SK-N-SH (cell line): ENCODE measurements at regions not wholly inside any gene's neighbourhood (a gene's known extent, or its start where the extent isn't known, plus 50 kb on each side); places are given as distances from the start of the nearest gene placed in this dataset.

Experiments
- CTCF ChIA-PET: fragments of 300-600, 350-600 bp; formaldehyde crosslinking; extraction: SDS; loops from one replicate; lab custom pipeline; 2021; lab: Yijun Ruan, JAX
- POLR2A ChIA-PET: fragments of 350-600 bp; sonication (Branson Sonifier 250); formaldehyde crosslinking; extraction: SDS; loops from one replicate; lab custom pipeline; 2020; ENCODE audit warnings: antibody characterized with exemption, inconsistent platforms; lab: Yijun Ruan, JAX
- DNase-seq: peaks from one replicate; pipeline ENCODE4 v3.0.0; 2012
- H2AFZ ChIP-seq: fragments of 200-600 bp; sonication (generic); 2 replicates; pipeline ENCODE4 v1.8.1; 2016; ENCODE audit warnings: antibody characterized with exemption, mild to moderate bottlenecking, low read depth
- H3F3A ChIP-seq: fragments of 200-600 bp; sonication (generic); replicated peaks from 2 replicates; pipeline ENCODE3; 2016; ENCODE audit warnings: antibody characterized with exemption, mild to moderate bottlenecking; ENCODE audit not compliant: insufficient read depth
- H3K27ac ChIP-seq, 2 experiments: fragments of 200-500 bp in 1 of 2; fragments of 200-600 bp in 1 of 2; sonication (Bioruptor generic) in 1 of 2; sonication (generic), shearing (Covaris generic) in 1 of 2; 2 replicates each; pipeline versions ENCODE4 v1.5.1 to v1.6.1; 2014 to 2016; ENCODE audit warnings: low read depth in 2 of 2, inconsistent platforms in 1 of 2, low read length in 1 of 2, mild to moderate bottlenecking in 1 of 2, mixed read lengths in 1 of 2
- H3K27me3 ChIP-seq: fragments of 200-600 bp; sonication (generic), shearing (Covaris generic); 2 replicates; pipeline ENCODE4 v1.6.1; 2016; ENCODE audit warnings: mixed run types; ENCODE audit not compliant: insufficient read depth
- H3K36me3 ChIP-seq, 2 experiments: fragments of 200-500 bp in 1 of 2; fragments of 200-600 bp in 1 of 2; sonication (Bioruptor generic) in 1 of 2; sonication (generic) in 1 of 2; replicated peaks in 1 of 2; 2 replicates each; pipeline versions ENCODE3 to v1.5.1; 2014 to 2016; ENCODE audit warnings: low read length in 1 of 2, mild to moderate bottlenecking in 1 of 2; ENCODE audit not compliant: insufficient read depth in 2 of 2, control insufficient read depth in 1 of 2
- H3K4me1 ChIP-seq, 2 experiments: fragments of 200-500 bp in 1 of 2; fragments of 200-600 bp in 1 of 2; sonication (Bioruptor generic) in 1 of 2; sonication (generic), shearing (Covaris generic) in 1 of 2; 2 replicates each; pipeline versions ENCODE4 v1.5.1 to v1.6.1; 2014 to 2016; ENCODE audit warnings: low read depth in 1 of 2, low read length in 1 of 2, mixed run types in 1 of 2; ENCODE audit not compliant: insufficient read depth in 2 of 2, control insufficient read depth in 1 of 2
- H3K4me2 ChIP-seq: fragments of 200-600 bp; sonication (generic), shearing (Covaris generic); 2 replicates; pipeline ENCODE4 v1.6.1; 2017; ENCODE audit warnings: mixed run types
- H3K4me3 ChIP-seq, 2 experiments: fragments of 200-500 bp in 1 of 2; fragments of 200-600 bp in 1 of 2; sonication (Bioruptor generic) in 1 of 2; sonication (generic), shearing (Covaris generic) in 1 of 2; 2 replicates each; pipeline versions ENCODE4 v1.5.1 to v1.8.1; 2014 to 2016; ENCODE audit warnings: low read depth in 2 of 2, inconsistent platforms in 1 of 2, low read length in 1 of 2, mild to moderate bottlenecking in 1 of 2, mixed read lengths in 1 of 2, moderate library complexity in 1 of 2
- H3K79me2 ChIP-seq: fragments of 200-600 bp; sonication (generic); 2 replicates; pipeline ENCODE4 v1.8.1; 2017; ENCODE audit warnings: mild to moderate bottlenecking; ENCODE audit not compliant: insufficient read depth
- H3K9ac ChIP-seq: fragments of 200-600 bp; sonication (generic); 2 replicates; pipeline ENCODE4 v1.6.1; 2017; ENCODE audit warnings: mixed run types
- H3K9me2 ChIP-seq: fragments of 200-600 bp; sonication (generic); 2 replicates; pipeline ENCODE4 v1.6.1; 2017; ENCODE audit warnings: mixed run types
- H3K9me3 ChIP-seq: fragments of 200-600 bp; sonication (generic); 2 replicates; pipeline ENCODE4 v1.6.1; 2017; ENCODE audit warnings: mixed run types, mild to moderate bottlenecking, moderate library complexity
- H4K20me1 ChIP-seq: fragments of 200-600 bp; sonication (generic); 2 replicates; pipeline ENCODE4 v1.6.1; 2017; ENCODE audit warnings: mild to moderate bottlenecking, mixed run types; ENCODE audit not compliant: insufficient read depth
- CHD2 ChIP-seq: fragments of 150-350 bp; IDR thresholded peaks from 2 replicates; pipeline ENCODE4 v1.6.1; 2018; ENCODE audit warnings: low read length; ENCODE audit not compliant: partially characterized antibody
- ELF1 ChIP-seq: IDR thresholded peaks from 2 replicates; pipeline ENCODE4 v1.4.0; 2012
- EP300 ChIP-seq, 2 experiments: IDR thresholded peaks; 2 replicates each; pipeline versions ENCODE4 v1.4.0 to v1.6.1; 2012; ENCODE audit warnings: borderline replicate concordance in 1 of 2, low read depth in 1 of 2, low read length in 1 of 2
- GATA2 ChIP-seq: sonication (generic); formaldehyde crosslinking; IDR thresholded peaks from 2 replicates; pipeline ENCODE4 v1.5.0; 2020; ENCODE audit warnings: mild to moderate bottlenecking, missing genetic modification reagents
- NFIC ChIP-seq: IDR thresholded peaks from 2 replicates; pipeline ENCODE4 v1.4.0; 2012; ENCODE audit warnings: borderline replicate concordance
- NRF1 ChIP-seq: IDR thresholded peaks from 2 replicates; pipeline ENCODE4 v1.6.1; 2012; ENCODE audit warnings: low read depth, mild to moderate bottlenecking, low read length
- RAD21 ChIP-seq: IDR thresholded peaks from 2 replicates; pipeline ENCODE4 v1.6.1; 2012; ENCODE audit warnings: mild to moderate bottlenecking, low read length
- RCOR1 ChIP-seq: fragments of 150-350 bp; IDR thresholded peaks from 2 replicates; pipeline ENCODE4 v1.6.1; 2017; ENCODE audit warnings: antibody characterized with exemption, low read length
- SIN3A ChIP-seq: IDR thresholded peaks from 2 replicates; pipeline ENCODE4 v1.6.1; 2012; ENCODE audit warnings: low read depth, mild to moderate bottlenecking, low read length, moderate library complexity, borderline replicate concordance
- TCF12 ChIP-seq: IDR thresholded peaks from 2 replicates; pipeline ENCODE4 v1.4.0; 2012
- TEAD4 ChIP-seq: IDR thresholded peaks from 2 replicates; pipeline ENCODE4 v1.4.0; 2012; ENCODE audit warnings: mild to moderate bottlenecking, borderline replicate concordance; ENCODE audit not compliant: insufficient read depth
- WGBS: methylation state at CpG from one replicate; pipeline ENCODE4 v1.1.6; 2017; ENCODE audit warnings: low lambda C conversion rate; 5-methylcytosine and 5-hydroxymethylcytosine counted together
- TF ChIP-seq, protein P1 (sequence below): IDR thresholded peaks from 2 replicates; pipeline ENCODE4 v1.4.0; 2012; ENCODE audit warnings: low read depth
- TF ChIP-seq, protein P2 (sequence below): fragments of 150-350 bp; IDR thresholded peaks from 2 replicates; pipeline ENCODE4 v1.6.1; 2017; ENCODE audit warnings: antibody characterized with exemption, low read length, low read depth, borderline replicate concordance
- TF ChIP-seq, protein P3 (sequence below): IDR thresholded peaks from 2 replicates; pipeline ENCODE4 v1.4.0; 2012; ENCODE audit warnings: low read depth, borderline replicate concordance
- TF ChIP-seq, protein P4 (sequence below): fragments of 200-600 bp; sonication (generic); IDR thresholded peaks from 2 replicates; pipeline ENCODE4 v1.6.1; 2017; ENCODE audit warnings: antibody characterized with exemption, mild to moderate bottlenecking, moderate library complexity
- TF ChIP-seq, protein P5 (sequence below): fragments of 150-350 bp; IDR thresholded peaks from 2 replicates; pipeline ENCODE4 v1.6.1; 2016; ENCODE audit warnings: mild to moderate bottlenecking, low read depth, low read length

GRCh38 chr1:229058729-229059128 lies 212.2 kb upstream of the RAB4A start (continued):
- TF ChIP-seq, protein P1, sequence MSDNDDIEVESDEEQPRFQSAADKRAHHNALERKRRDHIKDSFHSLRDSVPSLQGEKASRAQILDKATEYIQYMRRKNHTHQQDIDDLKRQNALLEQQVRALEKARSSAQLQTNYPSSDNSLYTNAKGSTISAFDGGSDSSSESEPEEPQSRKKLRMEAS = no peak
- TF ChIP-seq, protein P2, sequence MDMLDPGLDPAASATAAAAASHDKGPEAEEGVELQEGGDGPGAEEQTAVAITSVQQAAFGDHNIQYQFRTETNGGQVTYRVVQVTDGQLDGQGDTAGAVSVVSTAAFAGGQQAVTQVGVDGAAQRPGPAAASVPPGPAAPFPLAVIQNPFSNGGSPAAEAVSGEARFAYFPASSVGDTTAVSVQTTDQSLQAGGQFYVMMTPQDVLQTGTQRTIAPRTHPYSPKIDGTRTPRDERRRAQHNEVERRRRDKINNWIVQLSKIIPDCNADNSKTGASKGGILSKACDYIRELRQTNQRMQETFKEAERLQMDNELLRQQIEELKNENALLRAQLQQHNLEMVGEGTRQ = no peak
- TF ChIP-seq CHD2 = peak; percentile 12

DNA sequence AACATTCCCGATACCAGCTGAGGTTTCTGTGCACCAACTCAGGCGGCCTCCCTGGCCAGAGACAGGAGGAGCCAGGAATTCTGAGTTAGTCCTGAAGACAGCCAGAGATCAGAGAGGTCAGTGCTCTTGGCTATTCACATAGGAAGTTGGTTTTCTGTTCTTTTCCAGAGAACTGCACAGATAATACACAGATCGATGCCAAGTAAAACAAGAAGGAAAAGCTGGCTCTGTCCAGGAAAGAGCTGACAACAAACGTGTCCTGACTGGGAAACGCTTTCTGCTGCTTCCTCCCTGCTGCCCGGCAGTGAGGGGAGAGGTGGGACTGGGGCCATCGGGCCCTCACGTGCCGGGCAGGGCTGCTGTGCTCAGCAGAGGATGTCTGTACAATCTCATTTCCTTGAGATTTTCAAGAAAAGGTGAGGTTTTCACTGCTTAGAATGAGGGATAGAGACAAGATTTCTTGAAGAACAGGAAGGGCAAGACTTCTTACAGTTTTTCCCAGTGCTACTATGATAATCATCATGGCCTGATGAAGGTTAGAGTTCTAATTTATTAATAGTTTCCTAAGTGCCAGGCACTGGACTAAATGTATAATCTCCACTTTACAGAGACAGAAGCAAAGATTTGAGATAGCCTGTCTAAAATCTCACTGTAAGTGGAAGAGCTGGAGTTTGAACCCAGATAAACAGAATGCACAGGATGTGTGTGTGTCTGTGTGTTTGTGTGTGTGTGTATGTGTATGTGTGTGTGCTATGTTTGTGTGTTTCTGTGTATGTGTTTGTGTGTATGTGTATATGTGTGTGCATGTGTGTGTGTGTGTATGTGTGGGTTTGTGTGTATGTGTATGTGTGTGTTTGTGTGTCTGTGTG lies 211.0 kb upstream of the RAB4A start:
- CTCF ChIA-PET = interaction anchor here (1.8 kb wide), 1 partner anchor 168 kb away, joined by 5 read pairs; no protein-coding TSS in a partner anchor
- TF ChIP-seq RCOR1 = peak; percentile 61; the same call in 1 of the 2 replicates
- peak; percentile 32; the same call in 1 of the 2 replicates for TF ChIP-seq NFIC
- 0 out of 2 replicates have a peak, but pooled peaks have one; percentile 4 for TF ChIP-seq TCF12
- TF ChIP-seq TEAD4 = no peak
- TF ChIP-seq GATA2 = peak; percentile 91
- 0 out of 4 replicates have a peak, but pooled peaks of 1 of the 2 experiments have one; percentile 26 for TF ChIP-seq EP300 (IDR thresholded peaks at IDR 0.05; ENCODE audit: borderline replicate concordance in 1 of 2, low read depth in 1 of 2, low read length in 1 of 2)
- 40% methylated on average over 9 of the region's 9 CpGs for WGBS
- Histone ChIP-seq H3K27me3 (no peaks in the 10 kb centered on the region; the same call in 1 of the 2 replicates), H3K27ac (peak overlapping the region in 1 of 2 experiments; percentile 71; a peak in 2 of 4 replicates), H3K9me2 (no peaks in the 10 kb centered on the region), H3K9ac (no peak overlapping the region), H3K4me1 (peaks cover 10 to 42% of the 10 kb centered on the region in 2 experiments; a peak in 3 of 4 replicates), H4K20me1 (no peaks in the 10 kb centered on the region), H3K79me2 (no peaks in the 10 kb centered on the region), H3K36me3 (no peaks in the 10 kb centered on the region), H2AFZ (no peak overlapping the region), H3K4me2 (peak overlapping the region; percentile 32; the same call in 1 of the 2 replicates), H3K9me3 (no peaks in the 10 kb centered on the region), H3K4me3 (no peak overlapping the region), H3F3A (no peaks in the 10 kb centered on the region)
- POLR2A ChIA-PET = no interaction called here
- DNase-seq = peak; percentile 61

- Histone ChIP-seq H3K9ac (no peak overlapping the region), H3K27me3 (no peaks in the 10 kb centered on the region), H3K9me2 (no peaks in the 10 kb centered on the region), H4K20me1 (no peaks in the 10 kb centered on the region), H3K4me3 (no peak overlapping the region), H3K27ac (no peak overlapping the region), H3K9me3 (no peaks in the 10 kb centered on the region), H3F3A (no peaks in the 10 kb centered on the region), H3K36me3 (no peaks in the 10 kb centered on the region), H3K4me1 (peaks cover 10 to 42% of the 10 kb centered on the region in 2 experiments; a peak in 3 of 4 replicates), H3K79me2 (no peaks in the 10 kb centered on the region), H2AFZ (no peak overlapping the region), H3K4me2 (no peak overlapping the region)
- 75% methylated on average over 3 of the region's 5 CpGs for WGBS
- no peak for DNase-seq
- ChIA-PET CTCF (interaction anchor here (0.9 to 2.7 kb wide), 4 partner anchors 27 to 398 kb away, joined by 3 to 10 read pairs (median 4); partner anchors contain the start of gene RHOU), POLR2A (no interaction called here)
- TF ChIP-seq RCOR1 (no peak), CHD2 (no peak), TEAD4 (no peak), NRF1 (no peak), SIN3A (no peak), TCF12 (no peak), RAD21 (no peak), ELF1 (no peak)
- TF ChIP-seq, protein P3, sequence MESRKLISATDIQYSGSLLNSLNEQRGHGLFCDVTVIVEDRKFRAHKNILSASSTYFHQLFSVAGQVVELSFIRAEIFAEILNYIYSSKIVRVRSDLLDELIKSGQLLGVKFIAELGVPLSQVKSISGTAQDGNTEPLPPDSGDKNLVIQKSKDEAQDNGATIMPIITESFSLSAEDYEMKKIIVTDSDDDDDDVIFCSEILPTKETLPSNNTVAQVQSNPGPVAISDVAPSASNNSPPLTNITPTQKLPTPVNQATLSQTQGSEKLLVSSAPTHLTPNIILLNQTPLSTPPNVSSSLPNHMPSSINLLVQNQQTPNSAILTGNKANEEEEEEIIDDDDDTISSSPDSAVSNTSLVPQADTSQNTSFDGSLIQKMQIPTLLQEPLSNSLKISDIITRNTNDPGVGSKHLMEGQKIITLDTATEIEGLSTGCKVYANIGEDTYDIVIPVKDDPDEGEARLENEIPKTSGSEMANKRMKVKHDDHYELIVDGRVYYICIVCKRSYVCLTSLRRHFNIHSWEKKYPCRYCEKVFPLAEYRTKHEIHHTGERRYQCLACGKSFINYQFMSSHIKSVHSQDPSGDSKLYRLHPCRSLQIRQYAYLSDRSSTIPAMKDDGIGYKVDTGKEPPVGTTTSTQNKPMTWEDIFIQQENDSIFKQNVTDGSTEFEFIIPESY = no peak
- TF ChIP-seq, protein P4, sequence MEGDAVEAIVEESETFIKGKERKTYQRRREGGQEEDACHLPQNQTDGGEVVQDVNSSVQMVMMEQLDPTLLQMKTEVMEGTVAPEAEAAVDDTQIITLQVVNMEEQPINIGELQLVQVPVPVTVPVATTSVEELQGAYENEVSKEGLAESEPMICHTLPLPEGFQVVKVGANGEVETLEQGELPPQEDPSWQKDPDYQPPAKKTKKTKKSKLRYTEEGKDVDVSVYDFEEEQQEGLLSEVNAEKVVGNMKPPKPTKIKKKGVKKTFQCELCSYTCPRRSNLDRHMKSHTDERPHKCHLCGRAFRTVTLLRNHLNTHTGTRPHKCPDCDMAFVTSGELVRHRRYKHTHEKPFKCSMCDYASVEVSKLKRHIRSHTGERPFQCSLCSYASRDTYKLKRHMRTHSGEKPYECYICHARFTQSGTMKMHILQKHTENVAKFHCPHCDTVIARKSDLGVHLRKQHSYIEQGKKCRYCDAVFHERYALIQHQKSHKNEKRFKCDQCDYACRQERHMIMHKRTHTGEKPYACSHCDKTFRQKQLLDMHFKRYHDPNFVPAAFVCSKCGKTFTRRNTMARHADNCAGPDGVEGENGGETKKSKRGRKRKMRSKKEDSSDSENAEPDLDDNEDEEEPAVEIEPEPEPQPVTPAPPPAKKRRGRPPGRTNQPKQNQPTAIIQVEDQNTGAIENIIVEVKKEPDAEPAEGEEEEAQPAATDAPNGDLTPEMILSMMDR = no peak
- TF ChIP-seq, protein P1 = no peak
- TF ChIP-seq, protein P5, sequence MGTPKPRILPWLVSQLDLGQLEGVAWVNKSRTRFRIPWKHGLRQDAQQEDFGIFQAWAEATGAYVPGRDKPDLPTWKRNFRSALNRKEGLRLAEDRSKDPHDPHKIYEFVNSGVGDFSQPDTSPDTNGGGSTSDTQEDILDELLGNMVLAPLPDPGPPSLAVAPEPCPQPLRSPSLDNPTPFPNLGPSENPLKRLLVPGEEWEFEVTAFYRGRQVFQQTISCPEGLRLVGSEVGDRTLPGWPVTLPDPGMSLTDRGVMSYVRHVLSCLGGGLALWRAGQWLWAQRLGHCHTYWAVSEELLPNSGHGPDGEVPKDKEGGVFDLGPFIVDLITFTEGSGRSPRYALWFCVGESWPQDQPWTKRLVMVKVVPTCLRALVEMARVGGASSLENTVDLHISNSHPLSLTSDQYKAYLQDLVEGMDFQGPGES = no peak
Measured at GRCh38 chr1:229062135-229062534, 208.8 kb upstream of the RAB4A start.
